ENCODE measurements at regions not wholly inside any gene's neighbourhood (a gene's known extent, or its start where the extent isn't known, plus 50 kb on each side); places are given as distances from the start of the nearest gene placed in this dataset.

- TF ChIP-seq POLR2AphosphoS5 (IDR thresholded peaks at IDR 0.05; ENCODE audit: low read depth, low read length): no peak
- TF ChIP-seq CTCF (IDR thresholded peaks at IDR 0.05): no peak
Observed at GRCh38 chr2:180735799-180736198, 244.6 kb upstream of the UBE2E3 start.
